Endodermal cell (in vitro differentiated cells): ENCODE measurements at regions not wholly inside any gene's neighbourhood (a gene's known extent, or its start where the extent isn't known, plus 50 kb on each side); places are given as distances from the start of the nearest gene placed in this dataset.

ENCODE experiments used
- DNase-seq: peaks from one replicate; pipeline ENCODE4 v3.0.0-alpha.2; 2017
- H3K27ac ChIP-seq: 2 replicates; pipeline ENCODE4 v1.5.1; 2013; ENCODE audit warnings: mild to moderate bottlenecking, low read depth, low read length, moderate library complexity
- H3K27me3 ChIP-seq: 2 replicates; pipeline ENCODE4 v1.6.1; 2013; ENCODE audit warnings: mild to moderate bottlenecking, low read length, moderate library complexity; ENCODE audit not compliant: insufficient read depth, control insufficient read depth, poor library complexity, severe bottlenecking
- H3K36me3 ChIP-seq: 2 replicates; pipeline ENCODE4 v1.7.0; 2013; ENCODE audit warnings: mild to moderate bottlenecking, low read length, moderate library complexity; ENCODE audit not compliant: control insufficient read depth, insufficient read depth
- H3K4me1 ChIP-seq: one replicate; pipeline ENCODE4 v1.7.0; 2013; ENCODE audit warnings: low read length; ENCODE audit not compliant: control insufficient read depth, insufficient read depth
- H3K4me3 ChIP-seq: 2 replicates; pipeline ENCODE4 v1.5.1; 2013; ENCODE audit warnings: mild to moderate bottlenecking, low read length, moderate library complexity
- H3K9ac ChIP-seq: 2 replicates; pipeline ENCODE4 v1.6.1; 2013; ENCODE audit warnings: mild to moderate bottlenecking, low read length, moderate library complexity; ENCODE audit not compliant: poor library complexity, severe bottlenecking; ENCODE audit errors: extremely low read depth
- H3K9me3 ChIP-seq: 2 replicates; pipeline ENCODE4 v1.6.1; 2013; ENCODE audit warnings: mild to moderate bottlenecking, low read length, moderate library complexity; ENCODE audit not compliant: control insufficient read depth
- H3K27ac Mint-ChIP-seq: 2 replicates; pipeline ENCODE4 v1.8.0; 2020; ENCODE audit warnings: mixed read lengths
- H3K27me3 Mint-ChIP-seq: 2 replicates; pipeline ENCODE4 v1.8.0; 2021; ENCODE audit warnings: mild to moderate bottlenecking, mixed read lengths; ENCODE audit not compliant: insufficient read depth
- H3K36me3 Mint-ChIP-seq: 2 replicates; pipeline ENCODE4 v1.8.0; 2020; ENCODE audit warnings: low read depth, mixed read lengths
- H3K4me1 Mint-ChIP-seq: 2 replicates; pipeline ENCODE4 v1.8.0; 2020; ENCODE audit warnings: mixed read lengths
- H3K4me3 Mint-ChIP-seq: 2 replicates; pipeline ENCODE4 v1.8.0; 2020; ENCODE audit warnings: mild to moderate bottlenecking, moderate library complexity, mixed read lengths
- H3K9me3 Mint-ChIP-seq: 2 replicates; pipeline ENCODE4 v1.8.0; 2020; ENCODE audit warnings: mild to moderate bottlenecking, mixed read lengths
- CTCF ChIP-seq: fragments of 200-600 bp; sonication (generic); conservative IDR thresholded peaks from 2 replicates; pipeline ENCODE4 v1.5.0; 2021; ENCODE audit warnings: antibody characterized with exemption, mild to moderate bottlenecking
- WGBS, 2 experiments: methylation state at CpG; one replicate each; pipeline versions ENCODE4 v1.1.5 to v1.1.7; 2013; ENCODE audit warnings: missing lambda C conversion rate in 2 of 2, mixed read lengths in 1 of 2; ENCODE audit not compliant: insufficient coverage in 1 of 2, insufficient read length in 1 of 2; 5-methylcytosine and 5-hydroxymethylcytosine counted together

GRCh38 chr7:72467237-72467636 is 55.1 kb upstream of the CALN1 start:
- H3K36me3 Mint-ChIP-seq, result no peaks in the 10 kb centered on the region
- Histone ChIP-seq H3K36me3 (no peaks in the 10 kb centered on the region), H3K9ac (no peak overlapping the region), H3K27me3 (no peaks in the 10 kb centered on the region), H3K9me3 (no peaks in the 10 kb centered on the region), H3K27ac (no peak overlapping the region), H3K4me3 (no peak overlapping the region), H3K4me1 (no peaks in the 10 kb centered on the region)
- no peak for TF ChIP-seq CTCF
- H3K9me3 Mint-ChIP-seq, result no peaks in the 10 kb centered on the region
- H3K27me3 Mint-ChIP-seq, result peaks cover 4% of the 10 kb centered on the region
- H3K4me1 Mint-ChIP-seq, result no peaks in the 10 kb centered on the region
- peak; percentile 38 for DNase-seq
- H3K27ac Mint-ChIP-seq, result no peak overlapping the region
- 89 to 93% methylated on average over 5 to 9 of the region's 9 CpGs for WGBS, 2 experiments
- no peak overlapping the region for H3K4me3 Mint-ChIP-seq

- no peaks in the 10 kb centered on the region for H3K36me3 ChIP-seq
- Mint-ChIP-seq H3K36me3 (no peaks in the 10 kb centered on the region), H3K4me1 (no peaks in the 10 kb centered on the region), H3K27ac (no peak overlapping the region), H3K27me3 (peaks cover 4% of the 10 kb centered on the region), H3K4me3 (no peak overlapping the region), H3K9me3 (no peaks in the 10 kb centered on the region)
- H3K9me3 ChIP-seq, result no peaks in the 10 kb centered on the region
- no peaks in the 10 kb centered on the region for H3K27me3 ChIP-seq
- H3K9ac ChIP-seq, result no peak overlapping the region
- H3K27ac ChIP-seq, result no peak overlapping the region
- no peaks in the 10 kb centered on the region for H3K4me1 ChIP-seq
- no peak overlapping the region for H3K4me3 ChIP-seq
- 93 to 96% methylated on average over 2 of the region's 2 CpGs for WGBS, 2 experiments
- DNase-seq, result no peak
- no peak for TF ChIP-seq CTCF
Observed at GRCh38 chr7:72466797-72467196, 54.7 kb upstream of the CALN1 start.

GRCh38 chr7:72465521-72465920 is 53.4 kb upstream of the CALN1 start:
- Mint-ChIP-seq H3K9me3 (no peaks in the 10 kb centered on the region), H3K4me3 (no peak overlapping the region), H3K27ac (no peak overlapping the region), H3K27me3 (peaks cover 6% of the 10 kb centered on the region), H3K4me1 (no peaks in the 10 kb centered on the region), H3K36me3 (no peaks in the 10 kb centered on the region)
- no peak overlapping the region for H3K9ac ChIP-seq
- TF ChIP-seq CTCF, result no peak
- no peaks in the 10 kb centered on the region for H3K4me1 ChIP-seq
- DNase-seq, result no peak
- no peaks in the 10 kb centered on the region for H3K36me3 ChIP-seq
- H3K27ac ChIP-seq, result no peak overlapping the region
- WGBS, 2 experiments, result 93 to 100% methylated on average over 1 to 5 of the region's 5 CpGs
- H3K27me3 ChIP-seq, result no peaks in the 10 kb centered on the region
- no peak overlapping the region for H3K4me3 ChIP-seq
- H3K9me3 ChIP-seq, result no peaks in the 10 kb centered on the region
